ENCODE measurements at regions not wholly inside any gene's neighbourhood (a gene's known extent, or its start where the extent isn't known, plus 50 kb on each side); places are given as distances from the start of the nearest gene placed in this dataset.
"Not testable (repeated sequence)": the region's sequence is repeated elsewhere in the genome, so short reads cannot be mapped to it uniquely, and the experiment has no call there.

DNA sequence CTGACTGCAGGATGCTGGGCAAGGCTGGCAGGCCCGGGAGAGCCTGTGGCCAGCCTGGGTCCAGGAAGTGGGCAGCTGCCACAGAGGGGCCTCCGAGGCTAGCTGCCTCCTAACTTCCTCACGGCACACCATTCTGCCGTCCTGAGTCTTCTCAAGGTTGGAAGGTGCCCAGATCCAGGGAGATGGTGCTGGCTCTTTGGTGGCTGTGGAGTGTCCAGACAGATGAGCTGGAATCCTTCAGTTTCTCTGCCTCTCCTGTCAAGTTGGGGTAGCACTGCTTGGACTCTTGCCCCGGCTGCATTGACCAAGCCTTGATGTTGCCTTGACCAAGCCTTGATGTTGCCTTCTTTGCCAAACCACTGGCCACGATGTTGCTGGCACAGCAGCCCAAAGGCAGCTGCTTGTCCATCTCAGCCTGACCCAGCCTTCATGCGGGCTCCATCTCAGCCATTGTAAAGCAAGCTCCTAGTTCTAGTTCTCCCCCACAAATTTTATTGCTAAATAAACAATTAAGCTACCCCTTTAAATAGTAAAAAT is 75.1 kb upstream of the AFDN start:
- ChIA-PET CTCF (no interaction called here), POLR2A (no interaction called here)
- H3K27me3 ChIP-seq (replicated peaks; ENCODE audit: control insufficient read depth, insufficient read depth, low read length), result no peaks in the 10 kb centered on the region
- BruUV-seq (replicated peaks), result no TSS peak
- DNase-seq, result no peak
- no peaks in the 10 kb centered on the region for H3K36me3 ChIP-seq (ENCODE audit: control insufficient read depth, insufficient read depth, low read length)
- TF ChIP-seq, protein P1, sequence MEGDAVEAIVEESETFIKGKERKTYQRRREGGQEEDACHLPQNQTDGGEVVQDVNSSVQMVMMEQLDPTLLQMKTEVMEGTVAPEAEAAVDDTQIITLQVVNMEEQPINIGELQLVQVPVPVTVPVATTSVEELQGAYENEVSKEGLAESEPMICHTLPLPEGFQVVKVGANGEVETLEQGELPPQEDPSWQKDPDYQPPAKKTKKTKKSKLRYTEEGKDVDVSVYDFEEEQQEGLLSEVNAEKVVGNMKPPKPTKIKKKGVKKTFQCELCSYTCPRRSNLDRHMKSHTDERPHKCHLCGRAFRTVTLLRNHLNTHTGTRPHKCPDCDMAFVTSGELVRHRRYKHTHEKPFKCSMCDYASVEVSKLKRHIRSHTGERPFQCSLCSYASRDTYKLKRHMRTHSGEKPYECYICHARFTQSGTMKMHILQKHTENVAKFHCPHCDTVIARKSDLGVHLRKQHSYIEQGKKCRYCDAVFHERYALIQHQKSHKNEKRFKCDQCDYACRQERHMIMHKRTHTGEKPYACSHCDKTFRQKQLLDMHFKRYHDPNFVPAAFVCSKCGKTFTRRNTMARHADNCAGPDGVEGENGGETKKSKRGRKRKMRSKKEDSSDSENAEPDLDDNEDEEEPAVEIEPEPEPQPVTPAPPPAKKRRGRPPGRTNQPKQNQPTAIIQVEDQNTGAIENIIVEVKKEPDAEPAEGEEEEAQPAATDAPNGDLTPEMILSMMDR (IDR thresholded peaks at IDR 0.05; ENCODE audit: insufficient read depth in 1 of 2, low read depth in 1 of 2, low read length in 1 of 2, severe bottlenecking in 1 of 2, unreplicated experiment in 1 of 2), result no peak
- Mint-ChIP-seq H3K27me3 (ENCODE audit: insufficient read depth, unreplicated experiment) (no peaks in the 10 kb centered on the region), H3K9me3 (ENCODE audit: unreplicated experiment) (no peaks in the 10 kb centered on the region), H3K36me3 (ENCODE audit: insufficient read depth, unreplicated experiment) (no peaks in the 10 kb centered on the region), H3K27ac (ENCODE audit: unreplicated experiment) (peak overlapping the region; percentile 78), H3K4me3 (ENCODE audit: unreplicated experiment) (no peak overlapping the region), H3K4me1 (ENCODE audit: low read depth, unreplicated experiment) (peaks cover 30% of the 10 kb centered on the region)
- H3K4me3 ChIP-seq (ENCODE audit: low read depth, low read length), result no peak overlapping the region
- peaks cover 40% of the 10 kb centered on the region for H3K4me1 ChIP-seq
- H3K9me3 ChIP-seq, result no peaks in the 10 kb centered on the region
- intact Hi-C loops (cut with micrococcal nuclease; ENCODE audit: unreplicated experiment), result no loop called here

DNA sequence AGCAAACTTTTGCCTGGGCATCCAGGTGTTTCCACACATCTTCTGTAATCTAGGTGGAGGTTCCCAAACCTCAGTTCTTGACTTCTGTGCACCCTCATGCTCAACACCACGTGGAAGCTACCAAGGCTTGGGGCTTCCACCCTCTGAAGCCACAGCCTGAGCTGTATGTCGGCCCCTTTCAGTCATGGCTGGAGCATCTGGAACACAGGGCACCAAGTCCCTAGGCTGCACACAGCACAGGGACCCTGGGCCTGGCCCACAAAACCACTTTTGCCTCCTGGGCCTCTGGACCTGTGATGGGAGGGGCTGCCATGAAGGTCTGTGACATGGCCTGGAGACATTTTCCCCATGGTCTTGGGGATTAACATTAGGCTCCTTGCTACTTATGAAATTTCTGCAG is 73.4 kb upstream of the AFDN start:
- H3K36me3 Mint-ChIP-seq (ENCODE audit: insufficient read depth, unreplicated experiment); BruUV-seq (replicated peaks); POLR2A ChIA-PET; H3K9me3 ChIP-seq; H3K4me3 ChIP-seq (ENCODE audit: low read depth, low read length); H3K27me3 ChIP-seq (replicated peaks; ENCODE audit: control insufficient read depth, insufficient read depth, low read length); intact Hi-C loops (cut with micrococcal nuclease; ENCODE audit: unreplicated experiment); DNase-seq; H3K36me3 ChIP-seq (ENCODE audit: control insufficient read depth, insufficient read depth, low read length); H3K4me3 Mint-ChIP-seq (ENCODE audit: unreplicated experiment); H3K27me3 Mint-ChIP-seq (ENCODE audit: insufficient read depth, unreplicated experiment); CTCF ChIA-PET; H3K9me3 Mint-ChIP-seq (ENCODE audit: unreplicated experiment): not testable (repeated sequence)
- H3K4me1 Mint-ChIP-seq (ENCODE audit: low read depth, unreplicated experiment), result peaks cover 26% of the 10 kb centered on the region
- H3K27ac Mint-ChIP-seq (ENCODE audit: unreplicated experiment), result peak overlapping the region; percentile 9
- H3K4me1 ChIP-seq, result peaks cover 30% of the 10 kb centered on the region

DNA sequence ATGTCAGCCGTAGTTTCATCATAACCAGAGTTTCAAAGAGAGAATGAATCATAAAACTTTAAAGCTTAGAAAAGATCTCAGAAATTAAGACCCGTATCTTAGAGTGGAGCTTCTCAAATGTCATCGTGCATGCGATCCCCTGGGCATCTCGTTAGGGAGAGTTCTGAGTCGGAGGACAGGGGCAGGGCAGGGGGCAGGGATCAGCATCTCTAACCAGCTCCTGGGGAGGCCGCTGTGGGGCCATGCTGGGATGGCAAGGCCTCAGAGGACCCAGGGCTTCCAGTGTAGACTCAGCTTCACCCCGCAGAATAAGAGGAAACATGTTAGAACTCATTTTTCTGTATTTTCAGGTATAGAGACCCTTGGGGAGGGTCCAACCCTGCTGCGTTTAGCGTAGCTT is 72.0 kb upstream of the AFDN start:
- Mint-ChIP-seq H3K9me3 (ENCODE audit: unreplicated experiment) (no peaks in the 10 kb centered on the region), H3K27me3 (ENCODE audit: insufficient read depth, unreplicated experiment) (no peaks in the 10 kb centered on the region), H3K27ac (ENCODE audit: unreplicated experiment) (no peak overlapping the region), H3K36me3 (ENCODE audit: insufficient read depth, unreplicated experiment) (no peaks in the 10 kb centered on the region), H3K4me1 (ENCODE audit: low read depth, unreplicated experiment) (peaks cover 26% of the 10 kb centered on the region), H3K4me3 (ENCODE audit: unreplicated experiment) (no peak overlapping the region)
- H3K9me3 ChIP-seq, result no peaks in the 10 kb centered on the region
- H3K36me3 ChIP-seq (ENCODE audit: control insufficient read depth, insufficient read depth, low read length), result no peaks in the 10 kb centered on the region
- TF ChIP-seq, protein P1 (IDR thresholded peaks at IDR 0.05; ENCODE audit: insufficient read depth in 1 of 2, low read depth in 1 of 2, low read length in 1 of 2, severe bottlenecking in 1 of 2, unreplicated experiment in 1 of 2), result no peak
- DNase-seq, result no peak
- no peaks in the 10 kb centered on the region for H3K27me3 ChIP-seq (replicated peaks; ENCODE audit: control insufficient read depth, insufficient read depth, low read length)
- H3K4me3 ChIP-seq (ENCODE audit: low read depth, low read length), result no peak overlapping the region
- CTCF ChIA-PET, result interaction anchor here (0.7 kb wide), 1 partner anchor 50 kb away, joined by 4 read pairs; no protein-coding TSS in a partner anchor
- BruUV-seq (replicated peaks), result no TSS peak
- H3K4me1 ChIP-seq, result peaks cover 20% of the 10 kb centered on the region
- POLR2A ChIA-PET, result no interaction called here
- intact Hi-C loops (cut with micrococcal nuclease; ENCODE audit: unreplicated experiment), result no loop called here

- no peak overlapping the region for H3K4me3 Mint-ChIP-seq (ENCODE audit: unreplicated experiment)
- H3K27ac Mint-ChIP-seq (ENCODE audit: unreplicated experiment), result no peak overlapping the region
- DNase-seq, result no peak
- intact Hi-C loops (cut with micrococcal nuclease; ENCODE audit: unreplicated experiment), result no loop called here
- Histone ChIP-seq H3K27me3 (replicated peaks; ENCODE audit: control insufficient read depth, insufficient read depth, low read length) (no peaks in the 10 kb centered on the region), H3K9me3 (no peaks in the 10 kb centered on the region), H3K36me3 (ENCODE audit: control insufficient read depth, insufficient read depth, low read length) (no peaks in the 10 kb centered on the region), H3K4me1 (peaks cover 18% of the 10 kb centered on the region), H3K4me3 (ENCODE audit: low read depth, low read length) (no peak overlapping the region)
- TF ChIP-seq, protein P1 (IDR thresholded peaks at IDR 0.05; ENCODE audit: insufficient read depth in 1 of 2, low read depth in 1 of 2, low read length in 1 of 2, severe bottlenecking in 1 of 2, unreplicated experiment in 1 of 2), result no peak
- ChIA-PET POLR2A (no interaction called here), CTCF (interaction anchor here (0.7 kb wide), 1 partner anchor 50 kb away, joined by 4 read pairs; no protein-coding TSS in a partner anchor)
- no peaks in the 10 kb centered on the region for H3K36me3 Mint-ChIP-seq (ENCODE audit: insufficient read depth, unreplicated experiment)
- no TSS peak for BruUV-seq (replicated peaks)
- H3K9me3 Mint-ChIP-seq (ENCODE audit: unreplicated experiment), result no peaks in the 10 kb centered on the region
- H3K27me3 Mint-ChIP-seq (ENCODE audit: insufficient read depth, unreplicated experiment), result no peaks in the 10 kb centered on the region
- peaks cover 26% of the 10 kb centered on the region for H3K4me1 Mint-ChIP-seq (ENCODE audit: low read depth, unreplicated experiment)
Measured at GRCh38 chr6:167755461-167755860, 71.2 kb upstream of the AFDN start.
